CD4-positive, alpha-beta T cell (primary cell): ENCODE measurements at regions not wholly inside any gene's neighbourhood (a gene's known extent, or its start where the extent isn't known, plus 50 kb on each side); places are given as distances from the start of the nearest gene placed in this dataset.
"Not testable (repeated sequence)": the region's sequence is repeated elsewhere in the genome, so short reads cannot be mapped to it uniquely, and the experiment has no call there.

Experiments used
- ATAC-seq: fragments of 200-7000 bp; cut with Tn5 transposase; one replicate; pipeline ENCODE4 v1.10.0; 2022; ENCODE audit warnings: mild to moderate bottlenecking; ENCODE audit not compliant: poor library complexity
- CTCF ChIA-PET: fragments of 350-600 bp; sonication (Branson Sonifier 250); formaldehyde crosslinking; loops from one replicate; lab custom pipeline; 2021; ENCODE audit warnings: antibody characterized with exemption, inconsistent platforms; lab: Charles Lee
- POLR2A ChIA-PET: fragments of 350-600 bp; sonication (Branson Sonifier 250); formaldehyde crosslinking; loops from one replicate; lab custom pipeline; 2021; ENCODE audit warnings: antibody characterized with exemption, inconsistent platforms; lab: Charles Lee
- DNase-seq, 14 experiments: peaks; one replicate each; pipeline ENCODE4 v3.0.0-alpha.2; 2013 to 2020; ENCODE audit warnings: mixed read lengths in 2 of 14
- H3K27ac ChIP-seq, 2 donors: one replicate each; pipeline versions ENCODE4 v1.5.1 to v1.7.0; 2013; ENCODE audit warnings: low read length in 2 of 2, low read depth in 1 of 2, mild to moderate bottlenecking in 1 of 2
- H3K27me3 ChIP-seq, 2 experiments: 1 replicate in 1 of 2; 2 replicates in 1 of 2; pipeline versions ENCODE4 v1.6.1 to v1.7.0; 2013; ENCODE audit warnings: low read length in 2 of 2, control low read depth in 1 of 2, mild to moderate bottlenecking in 1 of 2, moderate library complexity in 1 of 2; ENCODE audit not compliant: insufficient read depth in 2 of 2, control insufficient read depth in 1 of 2
- H3K36me3 ChIP-seq: one replicate; pipeline ENCODE4 v1.6.1; 2013; ENCODE audit warnings: low read length, control low read depth; ENCODE audit not compliant: insufficient read depth
- H3K4me1 ChIP-seq: one replicate; pipeline ENCODE4 v1.6.1; 2013; ENCODE audit warnings: low read length, control low read depth; ENCODE audit not compliant: insufficient read depth
- H3K4me3 ChIP-seq: one replicate; pipeline ENCODE4 v1.5.1; 2013; ENCODE audit warnings: mild to moderate bottlenecking, low read length, moderate library complexity
- H3K9me3 ChIP-seq, 2 experiments: 1 replicate in 1 of 2; 2 replicates in 1 of 2; pipeline versions ENCODE4 v1.6.1 to v1.7.0; 2013; ENCODE audit warnings: low read length in 2 of 2, mild to moderate bottlenecking in 2 of 2, control low read depth in 1 of 2, moderate library complexity in 1 of 2; ENCODE audit not compliant: control insufficient read depth in 1 of 2, insufficient read depth in 1 of 2
- H3K27ac Mint-ChIP-seq: one replicate; pipeline ENCODE4 v1.8.0; 2020; ENCODE audit warnings: mixed read lengths
- H3K27me3 Mint-ChIP-seq: one replicate; pipeline ENCODE4 v1.8.0; 2021; ENCODE audit warnings: mixed read lengths
- H3K36me3 Mint-ChIP-seq: one replicate; pipeline ENCODE4 v1.8.0; 2021; ENCODE audit warnings: low read depth, mixed read lengths
- H3K4me1 Mint-ChIP-seq: one replicate; pipeline ENCODE4 v1.8.0; 2021; ENCODE audit warnings: low read depth, mixed read lengths
- H3K4me3 Mint-ChIP-seq: one replicate; pipeline ENCODE4 v1.8.0; 2020; ENCODE audit warnings: mild to moderate bottlenecking, mixed read lengths
- H3K9me3 Mint-ChIP-seq: one replicate; pipeline ENCODE4 v1.8.0; 2020; ENCODE audit warnings: mixed read lengths
- CTCF ChIP-seq: fragments of 200-600 bp; IDR thresholded peaks from one replicate; pipeline ENCODE4 v1.8.0; 2022; ENCODE audit warnings: antibody characterized with exemption, mild to moderate bottlenecking
- intact Hi-C, 2 experiments: fragments of 100-400 bp; cut with DNase I in 1 of 2; cut with micrococcal nuclease in 1 of 2; formaldehyde crosslinking; loops; one replicate each; pipeline versions ENCODE4 v1.15.1 to v1.9.0; 2023 to 2025; cut with DNase I, micrococcal nuclease

- H3K36me3 ChIP-seq, H3K27me3 Mint-ChIP-seq, H3K4me1 ChIP-seq, CTCF ChIA-PET, H3K4me3 ChIP-seq, DNase-seq, H3K4me3 Mint-ChIP-seq, POLR2A ChIA-PET, H3K4me1 Mint-ChIP-seq, H3K27ac Mint-ChIP-seq, ATAC-seq, H3K27me3 ChIP-seq, H3K9me3 Mint-ChIP-seq, H3K9me3 ChIP-seq, H3K27ac ChIP-seq, intact Hi-C loops, H3K36me3 Mint-ChIP-seq: not testable (repeated sequence)
These were observed 328.0 kb upstream of the COX7C start for GRCh38 chr5:86289786-86290185.

GRCh38 chr5:86292811-86293210 is 324.9 kb upstream of the COX7C start:
- H3K27me3 ChIP-seq, intact Hi-C loops, H3K36me3 Mint-ChIP-seq, POLR2A ChIA-PET, H3K4me3 ChIP-seq, H3K27me3 Mint-ChIP-seq, H3K4me1 Mint-ChIP-seq, H3K9me3 ChIP-seq, H3K9me3 Mint-ChIP-seq, H3K4me1 ChIP-seq, H3K36me3 ChIP-seq, DNase-seq, H3K27ac Mint-ChIP-seq, H3K27ac ChIP-seq, CTCF ChIA-PET, H3K4me3 Mint-ChIP-seq, ATAC-seq: not testable (repeated sequence)

- H3K9me3 Mint-ChIP-seq, H3K27me3 Mint-ChIP-seq, DNase-seq, intact Hi-C loops, H3K4me1 ChIP-seq, H3K4me3 ChIP-seq, H3K4me1 Mint-ChIP-seq, H3K9me3 ChIP-seq, H3K36me3 Mint-ChIP-seq, H3K36me3 ChIP-seq, H3K27ac ChIP-seq, H3K27me3 ChIP-seq, H3K4me3 Mint-ChIP-seq, POLR2A ChIA-PET, ATAC-seq, H3K27ac Mint-ChIP-seq, CTCF ChIA-PET: not testable (repeated sequence)
These were observed 315.1 kb upstream of the COX7C start for GRCh38 chr5:86302643-86303042.

- H3K4me1 ChIP-seq, H3K4me3 Mint-ChIP-seq: not testable (repeated sequence)
These were observed 312.7 kb upstream of the COX7C start for GRCh38 chr5:86305050-86305449.

GRCh38 chr5:86314951-86315350 is 302.8 kb upstream of the COX7C start:
- ATAC-seq (no peak), DNase-seq (no peak)
- Histone ChIP-seq H3K9me3 (peaks cover 0 to 4% of the 10 kb centered on the region in 2 experiments), H3K4me3 (no peak overlapping the region), H3K27ac (no peak overlapping the region), H3K36me3 (no peaks in the 10 kb centered on the region), H3K27me3 (no peaks in the 10 kb centered on the region), H3K4me1 (no peaks in the 10 kb centered on the region)
- H3K9me3 Mint-ChIP-seq, result no peaks in the 10 kb centered on the region
- intact Hi-C loops, result no loop called here
- no peaks in the 10 kb centered on the region for H3K36me3 Mint-ChIP-seq
- H3K4me1 Mint-ChIP-seq, result no peaks in the 10 kb centered on the region
- no peaks in the 10 kb centered on the region for H3K27me3 Mint-ChIP-seq
- ChIA-PET CTCF (no interaction called here), POLR2A (no interaction called here)
- H3K4me3 Mint-ChIP-seq, result no peak overlapping the region
- no peak for TF ChIP-seq CTCF
- no peak overlapping the region for H3K27ac Mint-ChIP-seq

More at GRCh38 chr5:86305050-86305449, 312.7 kb upstream of the COX7C start:
- POLR2A ChIA-PET, H3K36me3 ChIP-seq, H3K4me1 Mint-ChIP-seq, H3K27ac Mint-ChIP-seq, CTCF ChIA-PET, H3K27me3 Mint-ChIP-seq, H3K27ac ChIP-seq, H3K9me3 Mint-ChIP-seq, H3K36me3 Mint-ChIP-seq, H3K9me3 ChIP-seq, intact Hi-C loops, DNase-seq, H3K4me3 ChIP-seq, H3K27me3 ChIP-seq, ATAC-seq: not testable (repeated sequence)
